SK-N-SH (cell line): ENCODE measurements at regions not wholly inside any gene's neighbourhood (a gene's known extent, or its start where the extent isn't known, plus 50 kb on each side); places are given as distances from the start of the nearest gene placed in this dataset.

Source experiments
- CTCF ChIA-PET: fragments of 300-600, 350-600 bp; formaldehyde crosslinking; extraction: SDS; loops from one replicate; lab custom pipeline; 2021; lab: Yijun Ruan, JAX
- POLR2A ChIA-PET: fragments of 350-600 bp; sonication (Branson Sonifier 250); formaldehyde crosslinking; extraction: SDS; loops from one replicate; lab custom pipeline; 2020; ENCODE audit warnings: antibody characterized with exemption, inconsistent platforms; lab: Yijun Ruan, JAX
- DNase-seq: peaks from one replicate; pipeline ENCODE4 v3.0.0; 2012
- H2AFZ ChIP-seq: fragments of 200-600 bp; sonication (generic); 2 replicates; pipeline ENCODE4 v1.8.1; 2016; ENCODE audit warnings: antibody characterized with exemption, mild to moderate bottlenecking, low read depth
- H3F3A ChIP-seq: fragments of 200-600 bp; sonication (generic); replicated peaks from 2 replicates; pipeline ENCODE3; 2016; ENCODE audit warnings: antibody characterized with exemption, mild to moderate bottlenecking; ENCODE audit not compliant: insufficient read depth
- H3K27ac ChIP-seq, 2 experiments: fragments of 200-500 bp in 1 of 2; fragments of 200-600 bp in 1 of 2; sonication (Bioruptor generic) in 1 of 2; sonication (generic), shearing (Covaris generic) in 1 of 2; 2 replicates each; pipeline versions ENCODE4 v1.5.1 to v1.6.1; 2014 to 2016; ENCODE audit warnings: low read depth in 2 of 2, inconsistent platforms in 1 of 2, low read length in 1 of 2, mild to moderate bottlenecking in 1 of 2, mixed read lengths in 1 of 2
- H3K27me3 ChIP-seq: fragments of 200-600 bp; sonication (generic), shearing (Covaris generic); 2 replicates; pipeline ENCODE4 v1.6.1; 2016; ENCODE audit warnings: mixed run types; ENCODE audit not compliant: insufficient read depth
- H3K36me3 ChIP-seq, 2 experiments: fragments of 200-500 bp in 1 of 2; fragments of 200-600 bp in 1 of 2; sonication (Bioruptor generic) in 1 of 2; sonication (generic) in 1 of 2; replicated peaks in 1 of 2; 2 replicates each; pipeline versions ENCODE3 to v1.5.1; 2014 to 2016; ENCODE audit warnings: low read length in 1 of 2, mild to moderate bottlenecking in 1 of 2; ENCODE audit not compliant: insufficient read depth in 2 of 2, control insufficient read depth in 1 of 2
- H3K4me1 ChIP-seq, 2 experiments: fragments of 200-500 bp in 1 of 2; fragments of 200-600 bp in 1 of 2; sonication (Bioruptor generic) in 1 of 2; sonication (generic), shearing (Covaris generic) in 1 of 2; 2 replicates each; pipeline versions ENCODE4 v1.5.1 to v1.6.1; 2014 to 2016; ENCODE audit warnings: low read depth in 1 of 2, low read length in 1 of 2, mixed run types in 1 of 2; ENCODE audit not compliant: insufficient read depth in 2 of 2, control insufficient read depth in 1 of 2
- H3K4me2 ChIP-seq: fragments of 200-600 bp; sonication (generic), shearing (Covaris generic); 2 replicates; pipeline ENCODE4 v1.6.1; 2017; ENCODE audit warnings: mixed run types
- H3K4me3 ChIP-seq, 2 experiments: fragments of 200-500 bp in 1 of 2; fragments of 200-600 bp in 1 of 2; sonication (Bioruptor generic) in 1 of 2; sonication (generic), shearing (Covaris generic) in 1 of 2; 2 replicates each; pipeline versions ENCODE4 v1.5.1 to v1.8.1; 2014 to 2016; ENCODE audit warnings: low read depth in 2 of 2, inconsistent platforms in 1 of 2, low read length in 1 of 2, mild to moderate bottlenecking in 1 of 2, mixed read lengths in 1 of 2, moderate library complexity in 1 of 2
- H3K79me2 ChIP-seq: fragments of 200-600 bp; sonication (generic); 2 replicates; pipeline ENCODE4 v1.8.1; 2017; ENCODE audit warnings: mild to moderate bottlenecking; ENCODE audit not compliant: insufficient read depth
- H3K9ac ChIP-seq: fragments of 200-600 bp; sonication (generic); 2 replicates; pipeline ENCODE4 v1.6.1; 2017; ENCODE audit warnings: mixed run types
- H3K9me2 ChIP-seq: fragments of 200-600 bp; sonication (generic); 2 replicates; pipeline ENCODE4 v1.6.1; 2017; ENCODE audit warnings: mixed run types
- H3K9me3 ChIP-seq: fragments of 200-600 bp; sonication (generic); 2 replicates; pipeline ENCODE4 v1.6.1; 2017; ENCODE audit warnings: mixed run types, mild to moderate bottlenecking, moderate library complexity
- H4K20me1 ChIP-seq: fragments of 200-600 bp; sonication (generic); 2 replicates; pipeline ENCODE4 v1.6.1; 2017; ENCODE audit warnings: mild to moderate bottlenecking, mixed run types; ENCODE audit not compliant: insufficient read depth
- CHD2 ChIP-seq: fragments of 150-350 bp; IDR thresholded peaks from 2 replicates; pipeline ENCODE4 v1.6.1; 2018; ENCODE audit warnings: low read length; ENCODE audit not compliant: partially characterized antibody
- ELF1 ChIP-seq: IDR thresholded peaks from 2 replicates; pipeline ENCODE4 v1.4.0; 2012
- EP300 ChIP-seq, 2 experiments: IDR thresholded peaks; 2 replicates each; pipeline versions ENCODE4 v1.4.0 to v1.6.1; 2012; ENCODE audit warnings: borderline replicate concordance in 1 of 2, low read depth in 1 of 2, low read length in 1 of 2
- GABPA ChIP-seq: IDR thresholded peaks from 2 replicates; pipeline ENCODE4 v1.4.0; 2012; ENCODE audit warnings: low read depth, mild to moderate bottlenecking
- GATA2 ChIP-seq: sonication (generic); formaldehyde crosslinking; IDR thresholded peaks from 2 replicates; pipeline ENCODE4 v1.5.0; 2020; ENCODE audit warnings: mild to moderate bottlenecking, missing genetic modification reagents
- JUND ChIP-seq: IDR thresholded peaks from 2 replicates; pipeline ENCODE4 v1.4.0; 2012
- NFIC ChIP-seq: IDR thresholded peaks from 2 replicates; pipeline ENCODE4 v1.4.0; 2012; ENCODE audit warnings: borderline replicate concordance
- NRF1 ChIP-seq: IDR thresholded peaks from 2 replicates; pipeline ENCODE4 v1.6.1; 2012; ENCODE audit warnings: low read depth, mild to moderate bottlenecking, low read length
- POLR2AphosphoS5 ChIP-seq: IDR thresholded peaks from 2 replicates; pipeline ENCODE4 v1.6.1; 2012; ENCODE audit warnings: low read depth, low read length
- RFX5 ChIP-seq: IDR thresholded peaks from 2 replicates; pipeline ENCODE4 v1.6.1; 2012; ENCODE audit warnings: mild to moderate bottlenecking, improper control_type of control experiment, low read length
- SIN3A ChIP-seq: IDR thresholded peaks from 2 replicates; pipeline ENCODE4 v1.6.1; 2012; ENCODE audit warnings: low read depth, mild to moderate bottlenecking, low read length, moderate library complexity, borderline replicate concordance
- SMC3 ChIP-seq: IDR thresholded peaks from 2 replicates; pipeline ENCODE4 v1.6.1; 2012; ENCODE audit warnings: low read depth, low read length, improper control_type of control experiment
- TAF1 ChIP-seq: IDR thresholded peaks from 2 replicates; pipeline ENCODE4 v1.6.1; 2012; ENCODE audit warnings: low read depth, mild to moderate bottlenecking, low read length, moderate library complexity, borderline replicate concordance
- TEAD4 ChIP-seq: IDR thresholded peaks from 2 replicates; pipeline ENCODE4 v1.4.0; 2012; ENCODE audit warnings: mild to moderate bottlenecking, borderline replicate concordance; ENCODE audit not compliant: insufficient read depth
- USF2 ChIP-seq: fragments of 150-350 bp; IDR thresholded peaks from 2 replicates; pipeline ENCODE4 v1.6.1; 2017; ENCODE audit warnings: antibody characterized with exemption, low read length, low read depth, borderline replicate concordance
- YY1 ChIP-seq: IDR thresholded peaks from 2 replicates; pipeline ENCODE4 v1.4.0; 2012; ENCODE audit warnings: low read depth, mild to moderate bottlenecking
- ZBTB33 ChIP-seq: IDR thresholded peaks from 2 replicates; pipeline ENCODE4 v1.4.0; 2012; ENCODE audit warnings: low read depth, borderline replicate concordance
- WGBS: methylation state at CpG from one replicate; pipeline ENCODE4 v1.1.6; 2017; ENCODE audit warnings: low lambda C conversion rate; 5-methylcytosine and 5-hydroxymethylcytosine counted together
- TF ChIP-seq, protein P1 (sequence below): IDR thresholded peaks from 2 replicates; pipeline ENCODE4; 2012

DNA sequence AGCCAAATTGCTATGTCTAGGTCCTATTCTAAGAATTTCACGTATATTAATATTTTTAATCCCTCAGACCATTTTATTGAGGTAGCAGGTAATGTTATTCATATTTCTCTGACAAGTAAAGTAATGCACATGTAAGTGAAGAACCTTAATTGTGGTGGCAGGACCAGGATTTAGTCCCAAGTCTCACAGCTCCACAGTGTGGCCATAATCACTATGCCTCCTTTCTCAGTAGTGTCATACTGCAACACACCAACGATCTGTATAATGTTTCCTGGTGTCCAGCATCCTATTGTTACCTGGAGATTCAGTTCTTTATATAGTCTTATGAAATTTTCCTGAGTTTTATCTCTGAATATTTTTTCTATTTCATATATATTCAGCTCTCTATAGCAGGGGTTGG is 340.3 kb downstream of the OLFM4 start:
- 13% methylated on average over 2 of the region's 2 CpGs for WGBS
- H3K4me1 ChIP-seq, result no peaks in the 10 kb centered on the region
- TF ChIP-seq NFIC (no peak), RFX5 (no peak), USF2 (no peak), CHD2 (no peak), SIN3A (no peak), EP300 (IDR thresholded peaks at IDR 0.05; ENCODE audit: borderline replicate concordance in 1 of 2, low read depth in 1 of 2, low read length in 1 of 2) (no peak), TAF1 (no peak), TEAD4 (no peak), GABPA (no peak), ZBTB33 (no peak), POLR2AphosphoS5 (no peak), YY1 (no peak), JUND (no peak), GATA2 (CRISPR knock-in tag) (no peak), SMC3 (no peak), ELF1 (no peak), NRF1 (no peak)
- TF ChIP-seq, protein P1, sequence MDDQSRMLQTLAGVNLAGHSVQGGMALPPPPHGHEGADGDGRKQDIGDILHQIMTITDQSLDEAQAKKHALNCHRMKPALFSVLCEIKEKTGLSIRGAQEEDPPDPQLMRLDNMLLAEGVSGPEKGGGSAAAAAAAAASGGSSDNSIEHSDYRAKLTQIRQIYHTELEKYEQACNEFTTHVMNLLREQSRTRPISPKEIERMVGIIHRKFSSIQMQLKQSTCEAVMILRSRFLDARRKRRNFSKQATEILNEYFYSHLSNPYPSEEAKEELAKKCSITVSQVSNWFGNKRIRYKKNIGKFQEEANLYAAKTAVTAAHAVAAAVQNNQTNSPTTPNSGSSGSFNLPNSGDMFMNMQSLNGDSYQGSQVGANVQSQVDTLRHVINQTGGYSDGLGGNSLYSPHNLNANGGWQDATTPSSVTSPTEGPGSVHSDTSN, result no peak
- no peaks in the 10 kb centered on the region for H3F3A ChIP-seq
- CTCF ChIA-PET, result no interaction called here
- POLR2A ChIA-PET, result no interaction called here
- H3K4me3 ChIP-seq, result no peak overlapping the region
- H3K27ac ChIP-seq, result no peak overlapping the region
- H2AFZ ChIP-seq, result no peak overlapping the region
- H3K9ac ChIP-seq, result no peak overlapping the region
- no peaks in the 10 kb centered on the region for H4K20me1 ChIP-seq
- no peaks in the 10 kb centered on the region for H3K36me3 ChIP-seq
- H3K79me2 ChIP-seq, result no peaks in the 10 kb centered on the region
- H3K27me3 ChIP-seq, result no peaks in the 10 kb centered on the region
- no peaks in the 10 kb centered on the region for H3K9me3 ChIP-seq
- H3K4me2 ChIP-seq, result no peak overlapping the region
- no peaks in the 10 kb centered on the region for H3K9me2 ChIP-seq
- DNase-seq, result no peak
